MCF 10A (cell line): ENCODE measurements at regions not wholly inside any gene's neighbourhood (a gene's known extent, or its start where the extent isn't known, plus 50 kb on each side); places are given as distances from the start of the nearest gene placed in this dataset.

Experiments
- BruUV-seq: library from RNA; stranded (reverse); fragments of 400-500 nt; replicated peaks from 2 replicates; lab custom pipeline; 2021; lab: Mats Ljungman, UMichigan
- CTCF ChIA-PET: fragments of 300-600 bp; sonication (Branson Sonifier 250); formaldehyde crosslinking; extraction: SDS; loops from one replicate; lab custom pipeline; 2021; ENCODE audit warnings: antibody characterized with exemption, inconsistent platforms; lab: Yijun Ruan, JAX
- POLR2A ChIA-PET: fragments of 300-600, 350-650 bp; sonication (Branson Sonifier 250); formaldehyde crosslinking; extraction: SDS; loops from one replicate; lab custom pipeline; 2020; ENCODE audit warnings: antibody characterized with exemption, inconsistent platforms; lab: Yijun Ruan, JAX
- DNase-seq: peaks from one replicate; pipeline ENCODE4 v3.0.0-alpha.2; 2018; ENCODE audit not compliant: unreplicated experiment
- H3K27ac Mint-ChIP-seq: one replicate; pipeline ENCODE4 v1.8.0; 2022; ENCODE audit warnings: mild to moderate bottlenecking, low read depth, mixed read lengths; ENCODE audit not compliant: unreplicated experiment
- H3K27me3 Mint-ChIP-seq: one replicate; pipeline ENCODE4 v1.8.0; 2022; ENCODE audit warnings: mixed read lengths; ENCODE audit not compliant: insufficient read depth, unreplicated experiment
- H3K36me3 Mint-ChIP-seq: one replicate; pipeline ENCODE4 v1.8.0; 2022; ENCODE audit warnings: mild to moderate bottlenecking, moderate library complexity, mixed read lengths; ENCODE audit not compliant: insufficient read depth, unreplicated experiment
- H3K4me1 Mint-ChIP-seq: one replicate; pipeline ENCODE4 v1.8.0; 2022; ENCODE audit warnings: mixed read lengths; ENCODE audit not compliant: insufficient read depth, unreplicated experiment
- H3K4me3 Mint-ChIP-seq: one replicate; pipeline ENCODE4 v1.8.0; 2022; ENCODE audit warnings: mild to moderate bottlenecking, moderate library complexity, mixed read lengths; ENCODE audit not compliant: unreplicated experiment
- H3K9me3 Mint-ChIP-seq: one replicate; pipeline ENCODE4 v1.8.0; 2022; ENCODE audit warnings: mixed read lengths; ENCODE audit not compliant: unreplicated experiment
- intact Hi-C: fragments of 100-400 bp; cut with micrococcal nuclease; formaldehyde crosslinking; loops from 2 replicates; pipeline ENCODE4 v1.14.1; 2022
- TF ChIP-seq, protein P1 (sequence below): fragments of 200-600 bp; IDR thresholded peaks from one replicate; pipeline ENCODE4 v1.8.0; 2022; ENCODE audit warnings: antibody characterized with exemption, mild to moderate bottlenecking; ENCODE audit not compliant: unreplicated experiment

DNA sequence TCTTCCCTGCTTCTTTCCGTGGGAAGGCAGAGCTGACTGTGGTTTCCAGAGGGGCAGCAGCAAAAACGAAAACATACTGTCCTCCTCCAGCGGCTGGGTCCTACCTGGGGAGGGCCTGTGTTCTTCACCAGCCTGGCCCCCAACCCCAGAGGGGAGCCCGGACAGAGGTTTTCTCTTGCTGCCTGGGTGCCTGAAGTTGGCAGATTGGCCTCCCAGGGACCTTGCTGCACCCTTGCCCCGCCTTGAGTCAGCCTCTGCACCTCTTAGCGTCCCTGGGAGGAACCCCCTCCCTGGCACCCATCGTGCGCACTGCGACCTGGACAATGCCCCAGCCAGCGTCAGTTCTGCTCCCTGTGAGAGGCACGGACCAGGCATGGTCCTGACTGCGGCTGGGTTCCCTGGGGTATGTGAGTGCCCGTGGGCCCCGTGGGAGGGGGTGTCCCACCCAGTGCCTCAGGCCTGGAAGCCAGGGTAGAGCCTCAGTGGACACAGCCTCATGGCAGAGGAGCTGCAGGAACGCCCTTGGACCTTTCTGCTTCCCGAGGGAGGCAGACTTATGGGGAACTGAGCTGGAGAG is 56.8 kb upstream of the PRR23E start:
- intact Hi-C loops = no loop called here
- DNase-seq = no peak
- no peak overlapping the region for H3K27ac Mint-ChIP-seq
- TF ChIP-seq, protein P1, sequence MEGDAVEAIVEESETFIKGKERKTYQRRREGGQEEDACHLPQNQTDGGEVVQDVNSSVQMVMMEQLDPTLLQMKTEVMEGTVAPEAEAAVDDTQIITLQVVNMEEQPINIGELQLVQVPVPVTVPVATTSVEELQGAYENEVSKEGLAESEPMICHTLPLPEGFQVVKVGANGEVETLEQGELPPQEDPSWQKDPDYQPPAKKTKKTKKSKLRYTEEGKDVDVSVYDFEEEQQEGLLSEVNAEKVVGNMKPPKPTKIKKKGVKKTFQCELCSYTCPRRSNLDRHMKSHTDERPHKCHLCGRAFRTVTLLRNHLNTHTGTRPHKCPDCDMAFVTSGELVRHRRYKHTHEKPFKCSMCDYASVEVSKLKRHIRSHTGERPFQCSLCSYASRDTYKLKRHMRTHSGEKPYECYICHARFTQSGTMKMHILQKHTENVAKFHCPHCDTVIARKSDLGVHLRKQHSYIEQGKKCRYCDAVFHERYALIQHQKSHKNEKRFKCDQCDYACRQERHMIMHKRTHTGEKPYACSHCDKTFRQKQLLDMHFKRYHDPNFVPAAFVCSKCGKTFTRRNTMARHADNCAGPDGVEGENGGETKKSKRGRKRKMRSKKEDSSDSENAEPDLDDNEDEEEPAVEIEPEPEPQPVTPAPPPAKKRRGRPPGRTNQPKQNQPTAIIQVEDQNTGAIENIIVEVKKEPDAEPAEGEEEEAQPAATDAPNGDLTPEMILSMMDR = no peak
- ChIA-PET POLR2A (no interaction called here), CTCF (no interaction called here)
- H3K4me3 Mint-ChIP-seq = no peak overlapping the region
- no peaks in the 10 kb centered on the region for H3K36me3 Mint-ChIP-seq
- peaks cover 39% of the 10 kb centered on the region for H3K27me3 Mint-ChIP-seq
- no peaks in the 10 kb centered on the region for H3K9me3 Mint-ChIP-seq
- peaks cover 12% of the 10 kb centered on the region for H3K4me1 Mint-ChIP-seq
- BruUV-seq = no TSS peak

DNA sequence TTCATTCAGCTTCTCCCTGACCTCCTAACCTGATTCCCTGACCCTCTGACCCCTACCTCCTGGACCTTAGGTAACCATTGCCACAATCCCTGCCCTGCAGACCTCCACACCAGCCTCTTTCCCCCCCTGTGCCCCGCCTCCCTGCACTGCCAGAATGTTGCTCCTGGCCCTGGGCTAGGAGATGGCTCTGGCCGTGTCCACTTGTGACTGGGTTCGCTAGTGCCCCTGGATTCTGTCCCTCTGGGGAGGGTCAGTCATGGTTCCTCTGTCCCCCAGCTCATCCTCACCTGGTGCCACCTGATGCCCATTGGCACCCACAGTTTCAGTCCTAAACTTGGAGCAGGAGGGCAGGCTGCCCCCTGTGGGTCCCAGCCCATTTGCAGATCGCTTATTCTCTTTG is 56.2 kb upstream of the PRR23E start:
- no peaks in the 10 kb centered on the region for H3K36me3 Mint-ChIP-seq
- no peak for DNase-seq
- TF ChIP-seq, protein P1 = no peak
- H3K4me1 Mint-ChIP-seq = peaks cover 12% of the 10 kb centered on the region
- H3K27me3 Mint-ChIP-seq = peaks cover 35% of the 10 kb centered on the region
- ChIA-PET CTCF (no interaction called here), POLR2A (no interaction called here)
- H3K4me3 Mint-ChIP-seq = no peak overlapping the region
- no peak overlapping the region for H3K27ac Mint-ChIP-seq
- intact Hi-C loops = no loop called here
- BruUV-seq = no TSS peak
- H3K9me3 Mint-ChIP-seq = no peaks in the 10 kb centered on the region

DNA sequence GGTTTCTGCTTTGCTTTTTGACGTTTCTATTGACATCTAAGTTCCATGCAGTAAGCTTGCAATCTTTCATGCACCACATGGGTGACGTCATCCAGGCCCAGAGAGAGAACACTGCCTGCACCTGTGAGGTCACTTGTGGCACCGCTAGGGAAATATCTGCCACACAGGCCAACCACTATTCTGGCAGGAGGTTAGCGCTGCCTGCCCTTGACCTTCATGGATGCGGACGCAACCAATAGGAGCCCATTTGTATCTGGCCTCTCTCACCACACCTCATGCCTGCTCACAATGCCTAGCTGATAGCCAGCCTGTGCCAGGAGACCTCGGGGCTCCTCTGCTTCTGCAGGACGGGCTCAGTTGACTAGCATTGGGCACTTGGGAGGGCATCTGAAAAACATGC is 55.8 kb upstream of the PRR23E start:
- Mint-ChIP-seq H3K4me3 (no peak overlapping the region), H3K27me3 (peaks cover 35% of the 10 kb centered on the region), H3K4me1 (peaks cover 12% of the 10 kb centered on the region), H3K9me3 (no peaks in the 10 kb centered on the region), H3K27ac (no peak overlapping the region), H3K36me3 (no peaks in the 10 kb centered on the region)
- no TSS peak for BruUV-seq
- ChIA-PET CTCF (no interaction called here), POLR2A (no interaction called here)
- DNase-seq = no peak
- intact Hi-C loops = no loop called here
- TF ChIP-seq, protein P1 = no peak

DNA sequence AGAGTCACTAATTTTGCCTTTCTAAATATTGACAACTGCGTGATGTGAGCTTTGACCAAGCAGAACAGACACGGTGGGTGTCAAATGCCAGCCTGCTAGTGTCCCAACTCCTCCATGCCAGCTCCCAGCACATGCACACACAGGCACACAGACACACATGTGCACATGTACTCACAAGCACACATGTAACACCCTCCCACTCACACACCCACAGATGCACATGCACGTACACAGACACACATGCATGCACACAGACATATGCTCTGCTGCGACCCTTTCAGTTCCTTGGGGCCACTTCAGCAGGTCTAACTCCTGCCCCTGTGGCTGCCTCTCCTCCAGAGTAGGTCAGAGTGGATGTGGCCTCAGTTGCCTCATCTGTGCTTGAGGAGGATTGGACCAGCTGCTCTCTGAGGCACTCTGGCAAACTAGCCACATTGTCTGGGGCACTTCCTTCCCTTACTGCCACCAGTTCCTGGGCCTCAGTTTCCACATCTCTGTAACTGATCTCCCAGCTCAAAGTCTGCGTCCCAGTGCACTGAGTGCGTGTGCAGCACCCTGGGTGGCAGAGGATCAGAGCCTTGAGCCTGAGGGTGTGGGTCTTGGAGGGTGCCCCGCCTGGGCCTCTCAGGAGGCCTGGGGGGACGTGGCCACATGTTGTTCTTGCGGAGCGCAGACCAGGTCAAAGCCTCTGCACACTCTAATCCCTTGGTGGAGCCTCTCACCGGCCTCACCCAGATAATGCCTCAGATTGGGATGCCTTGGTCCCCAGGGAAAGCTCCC is 55.0 kb upstream of the PRR23E start:
- Mint-ChIP-seq H3K4me3 (no peak overlapping the region), H3K27me3 (peaks cover 35% of the 10 kb centered on the region), H3K36me3 (no peaks in the 10 kb centered on the region), H3K27ac (no peak overlapping the region), H3K9me3 (no peaks in the 10 kb centered on the region), H3K4me1 (peaks cover 12% of the 10 kb centered on the region)
- POLR2A ChIA-PET = no interaction called here
- intact Hi-C loops = no loop called here
- no peak for DNase-seq
- BruUV-seq = no TSS peak
- CTCF ChIA-PET = interaction anchor here (0.6 to 0.7 kb wide), 2 partner anchors 113 to 217 kb away, joined by 3 to 4 read pairs; no protein-coding TSS in a partner anchor
- TF ChIP-seq, protein P1 = no peak
